GM18511 (cell line): ENCODE measurements at regions not wholly inside any gene's neighbourhood (a gene's known extent, or its start where the extent isn't known, plus 50 kb on each side); places are given as distances from the start of the nearest gene placed in this dataset.

Source experiments
- ATAC-seq: cut with Tn5 transposase; IDR thresholded peaks from one replicate; pipeline ENCODE4 v1.9.1; 2021; ENCODE audit warnings: mild to moderate bottlenecking, moderate library complexity; ENCODE audit not compliant: unreplicated experiment

DNA sequence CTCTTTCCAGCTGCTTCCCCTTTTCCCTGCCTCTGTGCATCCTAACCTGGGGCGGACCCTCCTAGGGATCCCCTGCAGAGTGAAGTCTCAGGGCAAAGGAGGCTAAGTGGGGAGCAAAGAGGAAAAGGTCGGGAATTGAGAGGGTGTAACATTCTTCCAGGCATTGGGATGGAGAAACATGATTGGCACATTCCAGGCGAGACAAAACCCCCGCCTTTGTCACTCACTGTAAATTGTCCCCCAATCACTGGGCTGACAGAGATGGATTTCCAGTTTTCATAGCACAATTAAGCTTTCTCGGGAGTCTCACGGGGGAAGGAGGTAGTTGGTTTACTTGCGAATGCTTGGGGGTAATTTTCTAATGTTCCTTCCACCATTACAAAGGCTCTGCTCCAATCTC lies 74.9 kb downstream of the MIAT start:
- ATAC-seq: no peak

DNA sequence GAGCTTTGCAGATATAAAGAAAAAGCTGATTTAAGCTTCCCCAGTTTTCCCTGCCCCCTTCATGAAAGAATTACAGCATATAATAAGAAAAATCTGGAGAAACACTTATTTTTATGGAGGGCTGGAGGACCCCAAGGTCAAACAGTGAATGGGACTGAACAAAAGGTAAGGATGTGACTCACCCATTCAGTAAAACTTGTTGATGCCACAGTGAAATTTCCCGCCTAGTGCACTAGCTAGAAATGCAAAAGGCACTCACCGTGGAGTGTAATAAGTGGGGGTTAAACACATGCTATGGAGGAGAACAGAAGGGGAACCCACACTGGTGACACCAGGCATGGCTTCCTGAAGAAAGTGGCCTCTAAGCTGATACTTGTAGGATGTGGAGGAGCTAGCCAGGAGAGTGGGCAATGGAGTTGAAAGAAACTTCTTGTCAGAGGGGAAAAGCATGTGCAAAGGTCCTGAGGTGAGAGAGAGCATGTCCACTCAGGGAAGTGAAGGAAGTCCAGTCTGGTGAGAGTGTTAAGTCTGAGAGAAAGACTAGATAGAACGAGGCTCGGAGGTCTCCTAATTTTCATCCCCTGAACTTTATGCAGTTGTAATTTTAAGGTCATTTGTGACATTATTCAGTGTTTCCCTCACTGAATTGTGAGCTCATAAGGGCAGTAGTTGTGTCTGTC lies 77.1 kb downstream of the MIAT start:
- ATAC-seq: no peak

DNA sequence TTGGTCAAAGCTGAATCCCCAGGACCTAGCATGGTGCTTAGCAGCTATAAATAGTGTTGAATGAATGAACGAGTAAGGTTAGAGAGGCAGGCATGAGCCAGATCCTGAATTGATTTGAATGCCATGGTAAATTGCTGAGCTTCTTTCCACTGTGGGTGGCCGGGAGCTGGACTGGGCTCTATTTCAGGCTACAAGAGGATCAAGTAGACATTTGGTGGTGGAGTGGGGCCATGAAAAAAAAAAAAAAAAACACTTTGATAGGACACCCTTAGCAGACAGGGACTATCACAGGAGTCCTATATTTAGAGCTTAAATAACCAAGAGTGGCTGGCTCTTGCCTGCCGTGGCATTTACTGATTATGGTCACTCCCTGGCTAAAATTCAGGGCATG lies 77.6 kb downstream of the MIAT start:
- ATAC-seq: no peak

DNA sequence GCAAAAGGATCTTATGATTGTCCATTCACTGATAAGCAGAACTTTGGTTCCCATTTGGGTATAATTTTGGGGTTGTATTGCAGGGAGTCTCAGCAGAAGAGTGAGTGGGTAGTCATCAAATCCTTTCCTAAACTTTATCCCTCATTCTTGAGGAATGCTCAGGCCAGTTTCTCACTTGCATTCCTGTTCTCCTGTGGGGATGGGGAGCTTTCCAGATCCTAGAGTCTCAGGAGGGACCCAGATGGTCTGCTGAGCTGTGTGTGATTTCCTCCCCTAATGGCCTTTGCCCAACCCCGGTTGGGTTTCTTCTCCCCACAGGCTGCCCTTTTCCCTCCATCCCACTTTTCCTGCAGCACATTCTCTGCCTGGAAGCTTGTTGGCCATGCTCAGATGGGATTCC lies 79.9 kb downstream of the MIAT start:
- ATAC-seq: no peak

DNA sequence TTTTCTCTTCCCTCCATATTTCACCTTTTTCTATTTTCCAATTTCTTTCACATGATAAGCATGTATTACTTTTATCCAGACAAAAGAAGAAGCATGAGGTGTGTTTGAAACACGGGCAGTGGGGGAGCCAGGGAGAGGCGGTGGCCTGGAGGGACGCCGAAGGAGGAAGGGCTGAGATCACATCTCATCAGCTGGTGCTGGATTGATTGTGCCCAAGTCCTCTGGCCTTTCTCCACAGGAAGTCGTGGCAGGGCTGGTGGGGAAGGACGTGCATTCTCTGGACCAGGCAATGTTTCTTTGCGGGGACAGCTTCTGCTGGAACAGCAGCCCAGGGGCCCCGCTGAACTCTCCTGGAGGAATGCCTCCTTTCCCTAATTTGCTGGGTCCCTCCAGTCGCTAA lies 82.9 kb downstream of the MIAT start:
- ATAC-seq: no peak

DNA sequence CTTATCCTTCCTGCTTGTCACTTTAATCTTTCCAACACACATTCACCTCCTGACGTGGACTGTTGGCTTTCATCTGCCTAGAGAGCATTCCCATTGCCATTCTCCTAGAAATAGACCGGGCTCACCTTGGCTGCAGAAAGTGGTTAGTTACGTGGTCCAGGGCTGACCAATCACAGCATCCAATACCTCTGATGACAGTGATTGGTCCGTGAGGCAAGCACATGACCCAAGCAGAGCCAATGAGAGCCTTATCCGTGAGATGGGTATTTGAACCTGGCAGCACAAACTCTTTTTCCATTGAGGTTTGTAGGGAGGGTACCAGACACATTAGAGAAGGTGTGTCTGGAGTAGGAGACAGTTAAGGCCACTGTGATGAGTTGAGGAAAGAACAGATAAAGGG lies 85.8 kb downstream of the MIAT start:
- no peak for ATAC-seq

DNA sequence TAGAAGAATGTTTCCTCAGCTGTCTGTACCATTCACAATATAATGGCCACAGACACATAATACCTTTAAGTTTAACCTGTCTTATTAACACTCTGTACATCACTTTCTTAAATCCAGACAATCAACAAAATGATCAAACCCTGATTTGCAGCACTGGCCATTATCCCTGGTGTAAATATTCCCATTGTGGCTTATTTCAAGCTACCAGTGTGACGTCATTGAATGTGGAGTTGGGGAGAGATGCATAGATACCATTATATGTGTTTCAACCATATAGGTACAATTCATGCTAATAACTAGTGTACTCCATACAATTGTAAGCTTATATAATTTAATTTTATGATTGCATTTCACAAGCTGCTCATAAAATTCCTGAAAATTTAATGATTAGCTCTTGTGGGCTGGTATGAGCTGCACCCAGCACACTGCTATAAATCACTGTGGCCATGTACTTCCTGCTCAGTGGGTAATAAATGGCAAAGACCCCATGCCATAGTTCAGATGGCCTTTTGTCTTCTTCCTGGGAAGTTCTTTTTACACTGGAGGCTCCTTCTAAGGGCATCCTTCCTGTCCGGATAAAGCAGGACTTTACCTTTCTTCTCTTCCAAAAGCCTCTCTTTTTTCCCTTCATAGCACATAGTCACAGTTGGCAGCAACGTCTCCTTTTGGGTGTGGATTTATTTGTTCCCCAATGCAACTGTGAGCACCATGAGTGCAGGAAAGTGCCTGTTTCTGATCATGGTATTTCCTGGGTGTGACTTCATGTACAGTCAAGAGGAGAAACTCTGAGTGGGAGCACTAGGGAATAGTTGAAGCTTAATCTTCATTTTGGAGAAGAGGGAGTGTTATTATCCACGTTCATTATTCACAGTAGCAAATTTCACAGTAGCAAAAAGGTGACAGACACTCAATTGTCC lies 87.8 kb downstream of the MIAT start:
- no peak for ATAC-seq

DNA sequence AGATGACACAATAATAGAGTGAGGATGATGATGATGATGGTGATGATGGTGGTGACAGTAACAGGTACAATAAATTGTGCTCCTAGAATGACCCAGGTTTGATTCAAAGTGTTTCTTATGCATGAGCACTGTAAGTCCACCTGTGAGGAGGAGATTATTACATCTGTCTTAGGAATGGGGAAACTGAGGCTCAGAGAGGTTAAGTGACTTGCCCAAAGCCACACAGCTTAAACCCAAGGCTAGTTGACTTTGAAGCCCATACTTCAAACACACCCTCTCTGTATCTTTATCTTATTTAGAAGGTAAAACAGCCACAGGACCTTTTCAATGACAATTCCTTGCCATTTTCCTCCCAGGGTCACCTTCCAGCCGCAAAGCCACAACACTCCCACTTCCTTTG lies 88.9 kb downstream of the MIAT start:
- ATAC-seq: no peak

DNA sequence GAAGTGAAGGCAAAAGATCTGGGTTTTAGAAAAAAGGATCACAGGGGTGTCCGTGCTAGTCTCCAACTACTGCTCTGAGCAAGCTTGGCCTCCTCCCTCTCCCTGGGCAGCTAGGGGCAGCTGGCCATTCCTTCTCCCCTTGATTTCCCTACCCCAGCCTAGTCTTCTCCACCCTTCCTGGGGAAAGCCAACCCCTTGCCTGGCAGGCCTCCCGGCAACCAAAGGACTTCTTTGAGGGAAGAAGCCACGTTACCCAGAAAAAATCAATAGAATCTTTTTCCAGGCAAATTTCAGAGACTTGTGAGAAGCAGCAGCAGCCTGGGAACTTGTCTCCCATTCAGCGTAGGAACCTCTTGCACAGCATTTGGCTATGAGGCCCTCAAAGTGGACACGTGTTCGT lies 91.5 kb downstream of the MIAT start:
- no peak for ATAC-seq

DNA sequence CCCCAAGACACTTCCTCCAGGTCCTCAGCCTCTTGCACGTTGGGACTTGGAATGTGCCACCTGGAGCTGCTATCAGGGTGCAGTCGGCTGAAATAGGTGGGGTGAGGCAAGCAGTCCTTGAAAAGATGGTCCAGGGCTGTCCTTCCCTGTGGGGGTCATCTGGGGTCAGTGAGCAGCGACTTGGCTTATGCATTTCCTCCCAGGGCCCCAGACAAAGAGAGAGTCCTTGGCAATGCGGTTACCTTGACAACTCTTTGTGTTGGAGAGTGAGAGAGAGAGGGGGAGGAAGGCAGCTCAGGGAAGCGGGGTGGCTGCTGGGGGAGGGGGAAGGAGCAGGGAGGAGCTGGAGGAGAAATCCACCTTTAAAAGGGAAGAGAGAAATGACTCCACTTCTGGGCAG lies 93.8 kb downstream of the MIAT start:
- ATAC-seq: no peak

DNA sequence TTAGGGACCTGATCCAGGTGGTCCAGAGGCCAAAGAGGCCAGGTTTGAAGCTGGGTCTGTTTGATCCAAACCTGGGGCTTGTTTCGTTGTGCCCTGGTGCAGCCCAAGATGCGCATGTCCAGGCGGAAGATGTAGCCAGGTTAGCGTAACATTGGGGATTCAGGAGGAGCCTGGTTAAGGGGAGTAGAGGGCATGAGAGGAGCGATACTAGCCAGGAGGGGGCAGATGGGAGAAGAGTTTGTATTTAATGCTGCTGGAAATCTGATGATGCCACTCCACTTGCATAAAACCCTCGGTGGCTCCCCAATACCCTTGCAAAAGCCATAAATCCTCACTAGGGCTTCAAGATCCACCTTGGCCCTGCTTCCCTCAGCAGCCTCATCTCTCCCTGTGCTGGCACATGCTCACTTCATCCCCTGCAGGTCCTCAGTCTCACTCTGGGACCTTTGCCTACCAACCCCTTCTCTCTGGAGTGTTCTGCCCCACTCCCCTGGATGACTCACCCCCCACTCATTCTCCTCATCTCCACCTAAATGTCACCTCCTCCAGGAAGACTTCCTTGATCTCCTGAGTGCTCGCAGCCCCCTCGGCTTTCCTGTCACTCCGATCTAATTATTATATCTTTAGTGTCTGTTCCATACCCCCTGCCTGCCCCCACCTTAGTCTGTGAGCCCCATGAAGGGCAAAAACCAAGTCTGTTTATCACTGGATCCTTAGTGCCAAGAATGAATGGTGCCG lies 95.9 kb downstream of the MIAT start:
- ATAC-seq: no peak

DNA sequence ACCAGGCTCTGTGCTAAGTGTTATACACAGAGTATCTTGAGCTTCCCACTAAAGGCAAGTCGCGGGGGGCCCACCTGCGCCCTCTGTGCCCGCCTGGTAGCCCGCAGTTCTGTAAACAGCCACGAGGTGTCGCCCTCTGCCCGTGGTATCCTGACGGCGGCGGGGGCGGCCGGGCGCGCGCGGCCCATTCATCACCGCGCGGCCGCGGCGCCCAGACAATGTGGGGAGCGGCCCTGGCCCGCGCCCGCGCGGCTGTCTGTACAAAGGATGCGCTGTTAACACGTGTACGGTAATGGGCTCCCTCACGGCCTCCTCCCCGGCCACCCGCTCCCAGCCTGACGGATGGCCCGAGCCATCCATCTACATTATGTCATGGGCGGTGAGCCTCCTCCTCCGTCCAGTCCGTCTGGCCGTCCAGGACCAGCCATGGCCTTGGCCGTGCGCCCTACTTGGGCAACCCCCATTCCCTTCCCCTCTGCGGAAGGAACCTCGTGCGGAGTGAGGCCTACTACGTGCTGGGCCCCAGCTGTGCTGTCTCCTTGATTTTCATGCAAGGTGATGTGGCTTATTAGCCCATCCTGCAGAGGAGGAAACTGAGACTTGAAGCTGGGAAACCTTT lies 99.4 kb downstream of the MIAT start:
- no peak for ATAC-seq

DNA sequence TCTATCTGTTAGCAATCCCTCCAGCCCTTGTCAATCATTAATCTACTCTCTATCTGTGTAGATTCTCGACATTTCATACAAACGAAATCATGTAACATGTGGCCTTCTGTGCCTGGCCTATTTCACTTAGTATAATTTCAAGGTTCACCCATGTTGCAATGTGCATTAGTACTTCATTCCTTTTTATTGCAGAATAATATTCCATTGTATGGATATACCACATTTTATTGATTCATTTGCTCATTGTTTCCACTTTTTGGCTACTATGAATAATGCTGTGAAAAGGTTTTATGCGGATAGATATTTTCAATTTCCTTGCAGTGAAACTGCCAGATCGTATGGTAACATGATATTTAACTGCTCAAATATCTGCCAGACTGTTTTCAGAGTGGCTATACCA lies 100.1 kb downstream of the MIAT start:
- no peak for ATAC-seq

DNA sequence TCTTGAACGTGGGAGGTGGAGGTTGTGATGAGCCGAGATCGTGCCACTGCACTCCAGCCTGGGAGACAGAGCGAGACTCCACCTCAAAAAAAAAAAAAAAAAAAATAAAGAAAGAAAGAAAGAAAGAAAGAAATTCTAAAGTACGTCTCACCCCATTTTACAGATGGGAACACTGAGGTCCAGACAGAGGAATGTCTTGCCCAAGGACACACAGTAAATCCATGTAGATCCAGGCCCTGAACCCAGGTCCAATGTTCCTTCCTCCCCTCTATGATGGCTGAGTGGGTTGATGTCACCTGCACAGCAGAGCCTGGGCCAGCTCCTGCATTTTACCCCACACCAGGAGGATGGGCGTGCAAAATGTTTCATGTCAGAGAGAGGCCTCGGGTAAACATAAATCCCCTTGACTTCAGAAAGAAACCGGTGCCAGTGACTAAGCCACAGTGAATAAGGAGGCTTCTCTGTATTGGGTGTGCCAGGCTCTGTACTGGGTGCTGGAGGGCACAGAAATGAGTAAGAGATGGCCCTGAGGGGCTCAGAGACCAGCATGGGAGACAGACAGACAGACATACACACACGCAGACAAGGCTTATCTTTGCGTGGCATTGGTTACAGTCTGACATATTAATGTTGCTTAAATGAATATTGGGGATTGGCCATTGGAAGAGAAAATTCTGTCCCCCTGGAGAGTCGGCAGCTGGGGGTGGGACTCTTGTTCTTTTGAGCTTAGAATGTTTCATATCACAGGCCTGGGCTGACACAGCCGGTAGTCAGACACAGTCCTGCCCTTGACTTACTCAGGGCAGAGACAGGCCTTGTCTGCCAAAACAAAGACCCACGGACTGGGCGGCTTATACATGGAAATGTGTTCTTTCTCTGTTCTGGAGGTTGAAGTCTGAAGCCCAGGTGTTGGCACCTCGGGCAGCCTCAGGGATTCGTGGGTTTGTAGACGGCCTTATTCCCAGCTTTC lies 105.4 kb downstream of the MIAT start:
- ATAC-seq: no peak

DNA sequence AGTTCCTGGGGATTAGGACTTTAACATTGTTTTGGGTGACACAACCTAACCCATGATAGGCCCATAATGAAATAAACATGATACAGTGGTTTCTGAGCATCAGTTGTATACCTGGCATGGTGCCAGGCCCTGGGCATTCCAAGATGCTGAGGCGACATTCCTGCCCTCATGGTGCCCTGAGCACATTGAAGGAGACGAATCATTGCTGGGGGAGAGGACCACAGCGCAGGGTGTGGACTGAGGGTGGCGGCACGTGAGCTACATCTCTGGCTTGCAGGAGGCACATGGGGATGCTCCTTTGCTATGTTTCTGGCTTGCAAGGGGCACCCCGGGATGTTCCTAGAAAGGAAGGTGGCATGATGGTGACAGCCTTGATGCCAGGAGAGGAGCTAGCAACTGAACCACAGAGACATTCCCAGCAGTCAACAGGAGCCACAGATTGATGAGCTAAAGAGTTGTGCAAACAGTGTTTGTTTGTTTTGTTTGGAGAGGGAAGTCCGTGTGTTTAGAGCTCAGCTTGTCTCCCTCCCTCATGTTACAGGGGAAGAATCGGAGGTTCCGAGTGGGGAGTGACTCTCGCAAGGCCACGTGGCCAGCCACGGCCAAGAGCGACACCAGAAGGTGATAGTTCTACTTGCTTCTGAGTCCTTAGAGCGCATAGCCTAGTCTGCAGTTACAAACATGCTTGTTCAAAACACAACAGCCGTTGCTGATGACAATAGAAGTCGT lies 106.4 kb downstream of the MIAT start:
- ATAC-seq: no peak

DNA sequence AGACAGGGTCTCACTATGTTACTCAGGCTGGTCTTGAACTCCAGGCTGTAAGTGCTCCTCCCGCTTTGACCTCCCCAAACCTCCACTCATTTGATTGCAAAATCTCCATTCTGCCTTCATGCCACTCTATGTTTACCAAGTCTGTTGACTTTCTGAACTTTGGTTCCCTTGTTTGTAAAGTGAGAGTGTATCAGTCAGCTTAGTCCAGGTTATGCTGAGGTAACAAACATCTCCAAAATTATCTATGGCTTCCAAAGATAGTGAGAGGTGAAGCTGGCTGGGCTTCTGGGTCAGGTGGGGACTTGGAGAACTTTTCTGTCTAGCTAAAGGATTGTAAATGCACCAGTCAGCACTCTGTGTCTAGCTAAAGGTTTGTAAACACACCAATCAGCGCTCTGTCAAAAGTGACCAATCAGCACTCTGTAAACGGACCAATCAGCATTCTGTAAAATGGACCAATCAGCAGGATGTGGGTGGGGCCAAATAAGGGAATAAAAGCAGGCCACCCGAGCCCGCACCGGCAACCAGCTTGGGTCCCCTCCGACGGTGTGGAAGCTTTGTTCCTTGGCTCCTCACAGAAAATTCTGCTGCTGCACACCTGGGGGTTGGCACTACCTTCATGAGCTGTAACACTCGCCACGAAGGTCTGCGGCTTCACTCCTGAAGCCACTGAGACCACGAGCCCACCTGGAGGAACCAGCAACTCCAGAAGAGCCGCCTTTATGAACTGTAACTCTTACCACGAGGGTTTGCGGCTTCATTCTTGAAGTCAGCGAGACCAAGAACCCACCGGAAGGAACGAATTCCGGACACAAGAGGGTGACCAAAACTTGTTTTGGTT lies 109.3 kb downstream of the MIAT start:
- no peak for ATAC-seq

DNA sequence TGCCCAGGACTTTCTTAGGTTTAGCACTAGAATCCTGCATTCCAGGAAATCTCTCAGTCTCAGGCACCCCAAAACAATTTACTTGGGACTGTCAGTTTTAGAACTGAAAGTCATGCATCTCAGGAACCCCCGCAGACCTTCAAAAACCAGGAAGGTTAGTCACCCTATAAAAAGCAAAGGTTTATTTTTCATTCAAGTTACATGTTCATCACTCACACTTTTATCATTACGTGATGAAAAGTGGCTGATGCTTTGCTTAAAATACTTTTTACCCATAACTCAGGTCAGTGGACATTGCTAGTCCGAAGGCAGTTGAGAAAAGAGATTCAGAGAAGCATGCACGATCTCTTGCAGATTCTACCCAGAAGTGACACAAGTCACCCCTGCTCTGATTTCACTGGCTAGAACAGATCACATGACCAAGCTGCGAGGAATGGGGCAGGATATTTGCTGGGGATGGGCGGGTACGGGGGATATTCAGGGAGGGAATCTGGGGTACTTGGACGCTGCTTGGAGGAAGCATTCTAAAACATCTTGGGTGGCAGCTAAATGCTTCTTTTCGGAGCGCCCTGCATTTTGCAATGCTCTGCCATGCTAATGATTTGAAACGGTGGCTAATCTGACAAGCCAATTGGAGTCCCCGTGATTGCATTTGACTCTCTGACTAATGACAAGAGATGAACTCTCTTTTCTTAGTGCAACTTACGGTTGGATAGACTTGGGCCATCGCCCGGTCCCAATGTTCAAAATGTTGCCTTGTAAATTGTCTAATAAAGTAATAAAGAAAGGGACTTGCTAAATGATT lies 110.2 kb downstream of the MIAT start:
- ATAC-seq: no peak

DNA sequence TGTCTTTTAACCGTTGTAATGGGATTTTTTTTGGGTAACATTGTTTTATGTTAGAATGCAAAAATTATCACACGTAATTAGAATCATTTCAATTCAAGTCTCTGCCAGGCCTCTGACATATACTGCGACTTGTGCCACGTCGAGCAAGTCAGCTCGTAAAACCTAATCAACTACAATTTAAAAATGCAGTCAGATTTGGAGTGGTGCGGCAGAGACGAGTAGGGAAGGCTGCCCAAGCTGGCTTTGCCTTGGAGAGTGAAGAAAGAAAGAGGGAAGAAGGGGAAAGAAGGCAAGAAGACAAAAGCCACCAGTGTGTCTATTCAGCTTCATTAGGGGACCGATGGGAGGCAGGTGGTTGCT lies 110.7 kb downstream of the MIAT start:
- no peak for ATAC-seq
